ENCODE measurements at regions not wholly inside any gene's neighbourhood (a gene's known extent, or its start where the extent isn't known, plus 50 kb on each side); places are given as distances from the start of the nearest gene placed in this dataset.
"Not testable (repeated sequence)": the region's sequence is repeated elsewhere in the genome, so short reads cannot be mapped to it uniquely, and the experiment has no call there.

DNA sequence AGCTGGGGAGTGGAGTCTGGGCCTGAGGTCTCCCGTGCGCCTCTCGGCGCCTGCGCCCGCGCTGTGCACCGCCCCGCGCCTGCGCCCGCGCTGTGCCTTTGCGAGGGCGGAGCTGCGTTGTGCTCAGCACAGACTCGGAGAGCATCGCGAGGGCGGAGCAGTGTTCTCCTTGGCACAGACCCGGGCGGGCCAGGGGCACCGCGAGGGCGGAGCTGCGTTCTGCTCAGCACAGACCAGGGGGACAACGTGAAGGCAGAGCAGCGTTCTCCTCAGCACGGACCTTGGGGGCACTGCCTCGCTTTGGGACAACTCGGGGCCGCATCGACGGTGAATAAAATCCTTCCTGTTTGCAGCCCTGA, 2968.4 kb downstream of the RPIA start:
- not testable (repeated sequence) for DNase-seq (ENCODE audit: low spot score)

DNA sequence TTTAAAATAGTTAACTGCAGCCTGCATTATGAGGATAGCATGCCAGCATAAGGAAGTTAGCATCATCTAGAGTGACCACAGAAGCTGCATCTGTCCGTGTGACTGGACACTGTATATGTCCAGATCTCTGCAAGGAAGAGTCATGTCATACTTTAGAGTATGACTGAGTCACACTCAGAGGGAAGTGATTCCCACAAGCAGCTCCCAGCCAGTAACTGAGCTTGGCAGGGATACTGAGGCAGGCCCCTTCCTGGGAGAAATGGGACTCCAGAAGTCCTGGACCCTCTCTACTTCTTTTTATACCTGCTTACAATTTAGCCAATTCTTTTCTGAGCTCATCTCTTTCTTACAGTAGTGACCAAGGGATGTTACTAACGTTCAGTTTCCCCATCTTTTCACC, 2975.9 kb downstream of the RPIA start:
- in situ Hi-C loops (cut with MboI; ENCODE audit: low sequenced_read_pairs, unreplicated experiment); DNase-seq (ENCODE audit: low spot score): not testable (repeated sequence)

More for the DNA sequence above, 2968.4 kb downstream of the RPIA start:
- in situ Hi-C loops (cut with MboI; ENCODE audit: low sequenced_read_pairs, unreplicated experiment): not testable (repeated sequence)

DNA sequence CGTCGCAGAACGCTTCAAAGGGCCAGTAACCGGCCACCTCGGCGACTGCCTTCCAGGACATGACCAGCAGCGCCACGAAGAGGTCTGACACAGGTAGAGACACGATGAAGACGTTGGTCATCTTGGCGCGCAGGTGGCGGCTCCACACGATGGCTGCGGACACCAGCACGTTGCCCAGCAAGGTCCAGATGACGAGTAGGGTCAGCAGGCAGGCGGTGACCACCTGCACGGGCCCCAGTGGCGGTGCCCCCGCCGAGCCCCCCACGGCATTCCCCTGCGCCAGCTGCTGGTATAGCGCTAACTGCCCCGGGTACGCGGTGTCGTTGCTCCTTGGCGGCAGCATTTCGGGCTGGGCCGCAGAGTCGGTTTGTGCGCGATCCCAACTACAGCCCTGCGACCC, 2994.1 kb downstream of the RPIA start:
- in situ Hi-C loops (cut with MboI; ENCODE audit: low sequenced_read_pairs, unreplicated experiment); DNase-seq (ENCODE audit: low spot score): not testable (repeated sequence)

- in situ Hi-C loops (cut with MboI; ENCODE audit: low sequenced_read_pairs, unreplicated experiment); DNase-seq (ENCODE audit: low spot score): not testable (repeated sequence)
Measured at GRCh38 chr2:91686046-91686445, 2994.6 kb downstream of the RPIA start.

Measured in GM13976 (cell line).